ENCODE measurements at regions not wholly inside any gene's neighbourhood (a gene's known extent, or its start where the extent isn't known, plus 50 kb on each side); places are given as distances from the start of the nearest gene placed in this dataset.

- Histone ChIP-seq H3K79me2 (ENCODE audit: control insufficient read depth, insufficient read depth, low read length) (no peaks in the 10 kb centered on the region), H3K36me3 (ENCODE audit: control insufficient read depth in 2 of 2, extremely low read depth in 1 of 2, insufficient read depth in 2 of 2, low read length in 2 of 2) (no peaks in the 10 kb centered on the region), H3K9me1 (replicated peaks; ENCODE audit: control insufficient read depth, extremely low read depth, insufficient read depth, low read length) (no peaks in the 10 kb centered on the region), H3K4me1 (ENCODE audit: control insufficient read depth, extremely low read depth, insufficient read depth, low read length) (no peaks in the 10 kb centered on the region), H2AFZ (ENCODE audit: low read depth, low read length) (no peak overlapping the region), H4K20me1 (replicated peaks; ENCODE audit: control insufficient read depth, extremely low read depth, insufficient read depth, low read length) (no peaks in the 10 kb centered on the region), H3K27me3 (ENCODE audit: control insufficient read depth in 2 of 2, insufficient read depth in 2 of 2, low read length in 2 of 2) (no peaks in the 10 kb centered on the region), H3K9ac (replicated peaks; ENCODE audit: extremely low read depth, insufficient read depth, low read length) (no peak overlapping the region), H3K4me2 (ENCODE audit: insufficient read depth, low read length) (no peak overlapping the region), H3K4me3 (replicated peaks in 1 of 3; ENCODE audit: insufficient read depth in 1 of 3, low read depth in 1 of 3, low read length in 3 of 3) (no peak overlapping the region), H3K27ac (ENCODE audit: insufficient read depth, low read depth, low read length) (no peak overlapping the region), H3K9me3 (replicated peaks; ENCODE audit: control insufficient read depth, insufficient read depth, low read length) (no peaks in the 10 kb centered on the region)
- FAIRE-seq, result no peak
- POLR2A ChIA-PET, result no interaction called here
- TF ChIP-seq CTCF (IDR thresholded peaks at IDR 0.05; ENCODE audit: extremely low read depth in 1 of 2, insufficient read depth in 1 of 2, low read depth in 1 of 2, low read length in 2 of 2), result no peak
- no peak for TF ChIP-seq JUN (IDR thresholded peaks at IDR 0.05; ENCODE audit: borderline replicate concordance, insufficient read depth, insufficient read length, low read depth)
- no peak for TF ChIP-seq GATA2 (IDR thresholded peaks at IDR 0.05; ENCODE audit: insufficient read depth, insufficient read length, low read depth, low read length)
- no peak for TF ChIP-seq FOS (IDR thresholded peaks at IDR 0.05; ENCODE audit: borderline replicate concordance, insufficient read depth, low read length)
- TF ChIP-seq EZH2 (IDR thresholded peaks at IDR 0.05; ENCODE audit: borderline replicate concordance, low read depth, low read length, severe bottlenecking), result no peak
- TF ChIP-seq POLR2AphosphoS5 (IDR thresholded peaks at IDR 0.05; ENCODE audit: insufficient read depth, low read depth, low read length), result no peak
- TF ChIP-seq POLR2A (IDR thresholded peaks at IDR 0.05; ENCODE audit: low read depth, low read length), result no peak
- TF ChIP-seq MAX (IDR thresholded peaks at IDR 0.05; ENCODE audit: insufficient read depth, insufficient read length), result no peak
- no peak for TF ChIP-seq MYC (IDR thresholded peaks at IDR 0.05; ENCODE audit: low read depth, low read length)
- DNase-seq (ENCODE audit: low read depth, low spot score), result no peak
- BruUV-seq (replicated peaks), result no TSS peak
- CTCF ChIA-PET, result no interaction called here
- dilution Hi-C loops (cut with MboI; ENCODE audit: extremely low pct_ligation_motif_present, low sequenced_read_pairs) (no loop called here), intact Hi-C loops (cut with micrococcal nuclease) (no loop called here)
These were observed 586.4 kb upstream of the TMPRSS15 start for GRCh38 chr21:18989953-18990495.

Measured in endothelial cell of umbilical vein (primary cell).